SIG-M5 (cell line): ENCODE measurements at regions not wholly inside any gene's neighbourhood (a gene's known extent, or its start where the extent isn't known, plus 50 kb on each side); places are given as distances from the start of the nearest gene placed in this dataset.
"Not testable (repeated sequence)": the region's sequence is repeated elsewhere in the genome, so short reads cannot be mapped to it uniquely, and the experiment has no call there.

Source experiments
- DNase-seq: peaks from one replicate; lab custom pipeline; 2025; lab: John Stamatoyannopoulos, UW

DNA sequence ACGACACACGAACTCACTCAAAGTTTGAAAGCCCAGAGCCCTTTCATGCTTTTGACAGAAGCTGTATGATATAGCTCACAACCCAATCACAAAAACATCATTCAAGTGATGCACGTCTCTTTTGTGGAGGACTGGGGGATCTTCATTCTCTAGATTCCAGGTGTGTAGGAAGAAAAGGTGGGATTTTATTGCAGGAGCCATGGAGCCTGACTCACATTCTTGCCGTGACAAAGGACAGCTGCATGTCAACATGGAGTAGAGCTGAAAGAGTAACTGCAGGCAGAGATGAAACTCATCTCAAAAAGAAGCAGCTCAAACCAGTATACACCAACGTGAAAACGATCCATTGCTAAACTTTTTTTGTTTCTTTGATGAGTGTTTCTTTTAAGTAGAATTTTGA lies 50.9 kb upstream of the PDE1A start:
- DNase-seq = no peak

DNA sequence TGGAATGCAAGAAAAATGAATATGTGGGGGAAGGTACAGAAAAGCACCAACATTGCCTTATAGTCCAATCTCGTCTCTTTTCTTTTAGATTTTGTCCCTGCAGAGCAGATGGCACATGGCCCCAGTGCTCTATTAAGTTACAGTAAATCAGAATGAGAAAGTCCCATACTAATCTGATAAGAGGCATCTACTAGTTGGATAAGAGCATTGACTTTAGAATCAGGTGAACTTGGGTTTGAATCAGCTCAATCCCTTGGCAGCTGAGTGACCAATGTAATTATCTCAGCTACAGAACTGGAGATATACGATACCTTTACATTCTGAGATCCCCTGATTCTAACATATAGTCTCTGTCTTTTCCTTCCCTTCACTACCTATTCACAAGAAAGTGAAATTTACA lies 54.8 kb upstream of the PDE1A start:
- DNase-seq = no peak

GRCh38 chr2:182482511-182482910 lies 55.7 kb upstream of the PDE1A start:
- no peak for DNase-seq

GRCh38 chr2:182496596-182496995 lies 69.8 kb upstream of the PDE1A start:
- no peak for DNase-seq

- no peak for DNase-seq
Measured at GRCh38 chr2:182499706-182500470, 73.1 kb upstream of the PDE1A start.

DNA sequence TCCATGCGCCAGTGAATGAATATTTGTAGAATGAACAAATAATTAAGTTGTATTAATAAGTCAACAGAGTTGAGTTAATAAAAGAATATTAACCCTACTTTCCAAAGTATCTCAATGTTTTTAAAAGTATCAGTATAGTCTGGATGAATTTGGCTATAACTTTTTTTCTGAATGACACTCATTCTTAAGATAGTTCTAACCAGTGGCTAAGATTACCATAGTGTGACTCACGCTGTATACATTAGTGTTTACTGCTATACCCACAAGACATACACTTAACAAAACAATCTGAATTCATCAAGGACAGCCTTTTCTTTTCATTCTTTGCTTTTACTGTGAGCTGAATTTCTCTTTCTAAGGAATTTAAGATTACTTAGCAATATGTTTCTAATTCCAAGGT lies 77.0 kb upstream of the PDE1A start:
- DNase-seq = no peak

DNA sequence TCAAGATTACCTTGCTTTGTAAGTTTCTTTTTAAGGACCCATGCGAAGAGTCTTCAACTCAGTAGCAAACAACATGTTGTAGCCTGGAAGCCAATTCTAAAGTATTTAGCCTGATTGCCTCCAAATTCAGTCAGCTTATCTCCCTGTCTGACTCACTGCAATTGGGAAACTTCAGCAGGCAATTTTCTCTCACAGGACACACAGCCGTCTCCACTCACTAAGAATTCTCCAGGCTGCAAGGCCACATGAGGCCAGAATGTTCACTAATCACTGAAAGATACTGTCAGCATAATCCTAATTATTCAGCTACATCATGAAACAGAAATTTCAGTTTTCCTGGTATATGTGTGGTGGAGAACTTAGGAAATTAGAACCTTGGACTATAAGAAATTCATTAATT lies 78.1 kb upstream of the PDE1A start:
- no peak for DNase-seq

- no peak for DNase-seq
Measured at GRCh38 chr2:182506606-182507005, 79.8 kb upstream of the PDE1A start.

DNA sequence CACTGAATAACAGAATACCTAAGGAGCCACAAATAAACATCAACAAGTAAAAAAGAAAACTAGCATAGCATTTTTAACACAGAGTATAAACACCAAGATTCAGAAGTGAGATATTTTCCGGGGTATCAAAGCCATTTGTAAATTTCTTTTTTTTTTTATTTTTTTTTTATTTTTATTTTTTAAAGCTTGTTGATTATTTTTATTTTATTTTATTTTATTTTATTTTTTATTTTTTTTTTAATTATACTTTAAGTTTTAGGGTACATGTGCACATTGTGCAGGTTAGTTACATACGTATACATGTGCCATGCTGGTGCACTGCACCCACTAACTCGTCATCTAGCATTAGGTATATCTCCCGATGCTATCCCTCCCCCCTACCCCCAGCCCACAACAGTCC lies 81.7 kb upstream of the PDE1A start:
- DNase-seq = not testable (repeated sequence)

DNA sequence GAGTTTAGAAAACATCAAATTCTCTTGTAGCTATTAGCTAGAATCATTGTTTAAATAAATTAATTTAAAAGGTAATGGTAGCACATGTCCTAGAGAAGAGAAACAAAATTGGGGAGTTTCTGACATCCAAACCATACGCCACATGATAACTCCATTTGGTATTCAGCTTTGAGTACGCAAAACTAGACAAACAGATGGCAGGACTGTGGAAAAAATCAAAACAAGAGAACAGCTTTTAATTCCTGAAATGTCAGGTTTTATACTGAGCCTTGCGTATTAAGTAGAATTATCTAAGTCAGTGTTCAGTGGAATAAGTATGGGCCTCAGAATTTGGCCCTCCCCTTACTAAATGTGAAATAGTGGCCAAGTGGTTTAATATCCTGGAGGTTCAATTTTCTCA lies 82.4 kb upstream of the PDE1A start:
- no peak for DNase-seq

DNA sequence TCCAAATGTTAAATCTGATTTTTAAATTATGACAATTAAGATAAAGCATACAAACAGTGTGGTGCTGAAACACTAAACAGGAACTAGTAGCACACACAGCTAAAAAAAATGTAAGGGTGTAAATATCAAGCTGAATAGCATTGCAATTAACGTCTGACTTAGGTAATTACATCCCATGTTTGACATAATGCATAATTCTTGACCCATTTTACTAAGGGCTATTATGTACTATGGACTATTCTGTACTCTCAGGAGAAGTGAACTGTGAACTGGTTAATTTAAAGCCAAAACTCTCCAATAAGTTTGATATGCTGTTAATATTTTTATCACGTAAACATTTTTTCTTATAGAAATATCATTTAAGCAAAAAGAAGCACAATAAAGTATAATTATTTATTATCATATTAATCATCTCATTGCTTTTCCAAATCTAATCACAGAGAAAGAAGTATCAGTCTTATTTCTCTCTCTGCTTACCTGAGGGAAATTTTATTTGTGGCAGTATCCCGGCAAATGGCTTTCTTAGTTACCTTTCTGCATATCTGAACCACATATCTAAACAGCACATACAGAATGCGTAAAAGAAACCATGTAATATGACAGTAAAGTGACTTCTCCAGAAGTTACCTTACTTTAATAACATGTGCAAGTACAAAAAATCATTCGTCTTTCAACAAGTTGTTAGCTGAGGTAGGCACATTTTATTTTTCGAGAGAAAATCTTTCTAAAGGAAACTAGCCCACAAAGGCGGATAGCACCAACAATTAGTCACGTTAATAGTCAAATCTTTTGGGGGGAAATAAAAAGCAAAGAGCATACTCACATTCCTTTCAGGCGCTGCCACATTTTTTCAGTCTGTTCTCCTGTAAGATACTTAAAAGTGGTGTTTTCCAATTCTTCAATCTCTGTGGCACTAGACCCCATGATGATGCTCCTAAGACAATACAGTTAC lies 94.9 kb upstream of the PDE1A start:
- DNase-seq = no peak

GRCh38 chr2:182522405-182522896 lies 95.6 kb upstream of the PDE1A start:
- DNase-seq = no peak

GRCh38 chr2:182522972-182523473 lies 96.2 kb upstream of the PDE1A start:
- DNase-seq = no peak

DNA sequence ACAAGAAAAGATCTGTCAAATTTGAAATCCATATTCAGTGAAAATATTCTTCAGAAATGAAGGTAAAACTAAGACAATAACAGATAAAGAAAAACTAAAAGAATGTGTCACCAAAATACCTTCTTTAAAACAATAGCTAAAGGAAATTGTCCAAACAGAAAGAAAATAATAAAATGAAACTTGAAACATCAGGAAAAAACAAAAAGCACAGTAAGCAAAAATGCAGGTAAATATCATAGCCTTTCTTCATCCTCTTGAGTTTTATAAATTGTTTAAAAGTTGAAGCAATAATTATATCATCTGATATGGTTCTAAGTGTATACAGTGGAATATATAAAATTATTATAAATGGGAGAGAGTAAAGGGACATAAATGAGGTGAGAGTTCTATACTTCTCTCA lies 103.8 kb upstream of the PDE1A start:
- no peak for DNase-seq

- no peak for DNase-seq
Measured at GRCh38 chr2:182540252-182540651, 113.4 kb upstream of the PDE1A start.

- DNase-seq = no peak
Measured at GRCh38 chr2:182541268-182541667, 114.4 kb upstream of the PDE1A start.

DNA sequence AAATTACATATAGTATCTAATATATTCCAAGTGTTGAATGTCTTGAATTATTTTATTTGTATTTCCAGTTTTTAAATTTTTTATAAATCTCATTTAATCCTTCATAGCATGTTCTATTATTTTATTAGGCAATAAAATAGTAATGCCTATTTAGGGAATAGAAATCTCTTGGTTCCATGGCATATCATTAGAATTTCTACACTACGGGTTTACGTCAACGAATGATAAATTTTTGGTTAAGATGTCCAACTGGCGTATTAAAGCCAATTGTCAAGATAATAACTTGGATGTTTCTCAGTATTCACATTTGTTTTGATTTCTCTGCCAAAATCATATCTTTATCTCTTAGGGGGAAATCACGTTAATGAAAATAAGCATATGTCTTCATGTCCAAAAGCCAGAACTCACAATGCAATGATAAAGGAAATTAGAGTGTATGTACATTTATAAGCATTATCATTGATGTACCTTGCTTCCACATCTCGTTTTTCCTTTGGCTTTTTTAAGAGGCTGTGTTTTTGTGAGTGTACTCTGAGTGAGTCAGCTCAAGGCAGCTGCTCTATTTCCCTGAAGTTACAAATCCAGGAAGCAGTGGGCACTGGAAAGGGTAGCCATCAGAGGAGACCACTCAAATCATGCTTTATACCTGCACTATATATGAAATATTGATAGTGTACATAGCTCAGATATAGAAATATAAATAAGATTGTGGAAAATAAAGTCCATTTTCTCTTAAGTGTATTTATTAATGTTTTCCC lies 115.8 kb upstream of the PDE1A start:
- no peak for DNase-seq

- DNase-seq = no peak
Measured at GRCh38 chr2:182543741-182544525, 117.1 kb upstream of the PDE1A start.

DNA sequence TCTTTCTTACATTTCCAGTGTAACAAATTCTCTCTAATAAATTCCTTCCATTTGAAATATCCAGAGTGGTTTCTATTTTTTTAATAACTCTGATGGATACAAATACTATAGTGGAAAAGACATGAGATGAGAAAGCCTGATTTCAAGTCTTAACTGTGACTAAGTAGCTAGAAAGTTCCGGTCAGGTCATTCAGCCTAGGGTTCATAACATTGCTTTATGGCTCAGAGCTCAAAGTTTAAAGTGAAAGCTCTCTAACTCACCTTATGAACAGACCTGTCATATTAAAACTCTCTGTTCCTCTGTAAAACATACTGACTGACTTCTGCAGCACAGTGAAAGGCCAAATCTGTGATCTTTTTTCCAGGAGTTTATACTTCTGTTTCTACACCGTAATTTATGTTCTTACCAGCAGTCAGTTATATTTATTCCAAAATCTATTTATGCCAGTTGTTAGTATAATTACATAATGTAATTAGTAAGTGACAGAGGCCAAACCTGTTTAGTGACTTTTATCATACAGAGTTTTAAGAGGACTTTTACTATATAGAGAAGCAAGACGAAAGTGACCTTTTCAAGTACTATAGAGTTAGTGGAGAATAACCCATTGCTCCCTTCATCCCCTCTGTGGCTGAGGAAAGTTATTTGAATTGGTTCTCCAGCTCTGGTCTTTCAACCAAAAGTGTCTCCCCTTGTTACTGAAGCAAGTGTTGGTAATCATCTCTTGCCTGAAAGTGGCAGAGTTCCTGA lies 118.8 kb upstream of the PDE1A start:
- DNase-seq = no peak
